Transverse colon (tissue), 4 donors: ENCODE measurements at regions not wholly inside any gene's neighbourhood (a gene's known extent, or its start where the extent isn't known, plus 50 kb on each side); places are given as distances from the start of the nearest gene placed in this dataset.

Experiments used
- small RNA-seq, 4 donors: library from RNA; depleted of rRNA; stranded (forward); fragments of <200 nt; gene quantifications; one replicate each; pipeline ENCODE3, GENCODE V24; 2016

Small RNAs in the stretch of these regions (small RNA-seq; reads per million reads assigned to genes)
- gene RN7SL484P, result 0 reads per million in 4 donors
